H1 (cell line): ENCODE measurements at regions not wholly inside any gene's neighbourhood (a gene's known extent, or its start where the extent isn't known, plus 50 kb on each side); places are given as distances from the start of the nearest gene placed in this dataset.

Experiments
- ASH2L ChIP-seq: fragments of 200-600, 300-600 bp; sonication (generic); IDR thresholded peaks from one replicate; pipeline ENCODE4 v1.7.1; 2017; ENCODE audit warnings: low read length
- CHD7 ChIP-seq: fragments of 300-600 bp; sonication (generic); IDR thresholded peaks from 2 replicates; pipeline ENCODE4 v1.7.1; 2012; ENCODE audit warnings: low read length, moderate library complexity, mild to moderate bottlenecking, inconsistent platforms; ENCODE audit not compliant: insufficient replicate concordance
- CREB1 ChIP-seq: IDR thresholded peaks from 2 replicates; pipeline ENCODE4 v1.6.1; 2012; ENCODE audit warnings: inconsistent platforms
- JUN ChIP-seq: IDR thresholded peaks from 2 replicates; pipeline ENCODE4 v1.6.1; 2011; ENCODE audit warnings: low read depth, mild to moderate bottlenecking, improper control_type of control experiment, low read length
- PHF8 ChIP-seq: fragments of 200-600 bp; sonication (generic); conservative IDR thresholded peaks from 2 replicates; pipeline ENCODE4 v1.7.1; 2012; ENCODE audit warnings: low read depth, mild to moderate bottlenecking, inconsistent platforms, low read length, moderate library complexity
- SP1 ChIP-seq: IDR thresholded peaks from 2 replicates; pipeline ENCODE4 v1.6.1; 2011; ENCODE audit warnings: low read depth, low read length
- SRF ChIP-seq: IDR thresholded peaks from 2 replicates; pipeline ENCODE4 v1.6.1; 2011; ENCODE audit warnings: mild to moderate bottlenecking, low read depth, low read length, moderate library complexity
- TAF1 ChIP-seq: IDR thresholded peaks from 2 replicates; pipeline ENCODE4 v1.6.1; 2011; ENCODE audit warnings: mild to moderate bottlenecking, low read depth, low read length
- TAF7 ChIP-seq: optimal IDR thresholded peaks from 2 replicates; pipeline ENCODE3; 2011; ENCODE audit warnings: low read depth, mild to moderate bottlenecking, inconsistent platforms, low read length, moderate library complexity, borderline replicate concordance
- TCF12 ChIP-seq: IDR thresholded peaks from 2 replicates; pipeline ENCODE4 v1.6.1; 2011; ENCODE audit warnings: low read depth, mild to moderate bottlenecking, low read length
- ZNF274 ChIP-seq: IDR thresholded peaks from 2 replicates; pipeline ENCODE4 v1.7.0; 2012; ENCODE audit warnings: low read length, borderline replicate concordance; ENCODE audit errors: extremely low read depth
- TF ChIP-seq, protein P1 (sequence below): IDR thresholded peaks from 2 replicates; pipeline ENCODE4 v1.6.1; 2012; ENCODE audit warnings: low read length, inconsistent platforms

- no peak for TF ChIP-seq CHD7
- TF ChIP-seq CREB1 = no peak
- no peak for TF ChIP-seq JUN
- TF ChIP-seq SRF = no peak
- no peak for TF ChIP-seq ASH2L
- TF ChIP-seq SP1 = no peak
- TF ChIP-seq TAF7 = no peak
- no peak for TF ChIP-seq ZNF274
- TF ChIP-seq, protein P1, sequence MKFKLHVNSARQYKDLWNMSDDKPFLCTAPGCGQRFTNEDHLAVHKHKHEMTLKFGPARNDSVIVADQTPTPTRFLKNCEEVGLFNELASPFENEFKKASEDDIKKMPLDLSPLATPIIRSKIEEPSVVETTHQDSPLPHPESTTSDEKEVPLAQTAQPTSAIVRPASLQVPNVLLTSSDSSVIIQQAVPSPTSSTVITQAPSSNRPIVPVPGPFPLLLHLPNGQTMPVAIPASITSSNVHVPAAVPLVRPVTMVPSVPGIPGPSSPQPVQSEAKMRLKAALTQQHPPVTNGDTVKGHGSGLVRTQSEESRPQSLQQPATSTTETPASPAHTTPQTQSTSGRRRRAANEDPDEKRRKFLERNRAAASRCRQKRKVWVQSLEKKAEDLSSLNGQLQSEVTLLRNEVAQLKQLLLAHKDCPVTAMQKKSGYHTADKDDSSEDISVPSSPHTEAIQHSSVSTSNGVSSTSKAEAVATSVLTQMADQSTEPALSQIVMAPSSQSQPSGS = no peak
- TF ChIP-seq TCF12 = no peak
- no peak for TF ChIP-seq TAF1
- TF ChIP-seq PHF8 = no peak
These were observed 604.5 kb upstream of the STEAP1 start (continued) for GRCh38 chr7:89549768-89550167.
